HL-60 (cell line): ENCODE measurements at regions not wholly inside any gene's neighbourhood (a gene's known extent, or its start where the extent isn't known, plus 50 kb on each side); places are given as distances from the start of the nearest gene placed in this dataset.

ENCODE experiments used
- DNase-seq, 2 experiments: peaks; one replicate each; pipeline ENCODE4 v3.0.0-alpha.2; 2010 to 2020; ENCODE audit warnings: low read depth in 1 of 2, low spot score in 1 of 2
- H3K27ac ChIP-seq: fragments of 250-450 bp; sonication (Bioruptor Pico); replicated peaks from 2 replicates; pipeline ENCODE4 v1.5.1; 2020; ENCODE audit warnings: mild to moderate bottlenecking, moderate library complexity
- H3K27me3 ChIP-seq: fragments of 250-450 bp; sonication (Bioruptor Pico); 2 replicates; pipeline ENCODE4 v1.5.1; 2021; ENCODE audit warnings: mild to moderate bottlenecking, moderate library complexity; ENCODE audit not compliant: insufficient read depth, poor library complexity, severe bottlenecking
- H3K4me3 ChIP-seq: replicated peaks from 2 replicates; pipeline ENCODE4 v1.5.1; 2011; ENCODE audit warnings: mild to moderate bottlenecking, control low read depth, low read length; ENCODE audit not compliant: insufficient read depth
- GABPA ChIP-seq: IDR thresholded peaks from 2 replicates; pipeline ENCODE4 v1.6.1; 2012; ENCODE audit warnings: low read depth
- POLR2AphosphoS5 ChIP-seq: IDR thresholded peaks from 2 replicates; pipeline ENCODE4 v1.6.1; 2012; ENCODE audit warnings: low read depth
- SPI1 ChIP-seq: IDR thresholded peaks from 2 replicates; pipeline ENCODE4 v1.6.1; 2012; ENCODE audit warnings: low read depth, mild to moderate bottlenecking, borderline replicate concordance
- TF ChIP-seq, protein P1 (sequence below): IDR thresholded peaks from one replicate; pipeline ENCODE4 v1.5.1; 2011; ENCODE audit warnings: low read length, control low read depth, inconsistent platforms; ENCODE audit not compliant: insufficient read depth
- TF ChIP-seq, protein P2 (sequence below): IDR thresholded peaks from 2 replicates; pipeline ENCODE4 v1.6.1; 2012; ENCODE audit warnings: low read depth; ENCODE audit not compliant: insufficient replicate concordance

DNA sequence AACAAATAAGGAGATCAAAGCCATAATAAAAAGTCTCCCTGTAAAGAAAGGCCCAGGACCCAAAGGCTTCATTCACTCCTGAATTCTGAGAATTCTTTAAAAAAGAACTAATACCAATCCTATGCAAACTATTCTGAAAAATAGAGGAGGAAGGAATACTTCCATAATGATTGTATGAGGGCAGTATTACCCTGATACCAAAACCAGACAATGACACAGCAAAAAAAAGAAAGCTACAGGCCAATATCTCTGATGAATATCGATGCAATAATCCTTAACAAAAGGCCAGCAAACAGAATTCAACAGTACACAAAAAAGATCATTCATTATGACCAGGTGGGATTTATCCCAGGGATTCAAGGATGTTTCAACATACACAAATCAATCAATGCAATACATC, 457.8 kb upstream of the FBXO33 start:
- TF ChIP-seq SPI1 (no peak), GABPA (no peak), POLR2AphosphoS5 (no peak)
- TF ChIP-seq, protein P1, sequence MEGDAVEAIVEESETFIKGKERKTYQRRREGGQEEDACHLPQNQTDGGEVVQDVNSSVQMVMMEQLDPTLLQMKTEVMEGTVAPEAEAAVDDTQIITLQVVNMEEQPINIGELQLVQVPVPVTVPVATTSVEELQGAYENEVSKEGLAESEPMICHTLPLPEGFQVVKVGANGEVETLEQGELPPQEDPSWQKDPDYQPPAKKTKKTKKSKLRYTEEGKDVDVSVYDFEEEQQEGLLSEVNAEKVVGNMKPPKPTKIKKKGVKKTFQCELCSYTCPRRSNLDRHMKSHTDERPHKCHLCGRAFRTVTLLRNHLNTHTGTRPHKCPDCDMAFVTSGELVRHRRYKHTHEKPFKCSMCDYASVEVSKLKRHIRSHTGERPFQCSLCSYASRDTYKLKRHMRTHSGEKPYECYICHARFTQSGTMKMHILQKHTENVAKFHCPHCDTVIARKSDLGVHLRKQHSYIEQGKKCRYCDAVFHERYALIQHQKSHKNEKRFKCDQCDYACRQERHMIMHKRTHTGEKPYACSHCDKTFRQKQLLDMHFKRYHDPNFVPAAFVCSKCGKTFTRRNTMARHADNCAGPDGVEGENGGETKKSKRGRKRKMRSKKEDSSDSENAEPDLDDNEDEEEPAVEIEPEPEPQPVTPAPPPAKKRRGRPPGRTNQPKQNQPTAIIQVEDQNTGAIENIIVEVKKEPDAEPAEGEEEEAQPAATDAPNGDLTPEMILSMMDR: no peak
- TF ChIP-seq, protein P2, sequence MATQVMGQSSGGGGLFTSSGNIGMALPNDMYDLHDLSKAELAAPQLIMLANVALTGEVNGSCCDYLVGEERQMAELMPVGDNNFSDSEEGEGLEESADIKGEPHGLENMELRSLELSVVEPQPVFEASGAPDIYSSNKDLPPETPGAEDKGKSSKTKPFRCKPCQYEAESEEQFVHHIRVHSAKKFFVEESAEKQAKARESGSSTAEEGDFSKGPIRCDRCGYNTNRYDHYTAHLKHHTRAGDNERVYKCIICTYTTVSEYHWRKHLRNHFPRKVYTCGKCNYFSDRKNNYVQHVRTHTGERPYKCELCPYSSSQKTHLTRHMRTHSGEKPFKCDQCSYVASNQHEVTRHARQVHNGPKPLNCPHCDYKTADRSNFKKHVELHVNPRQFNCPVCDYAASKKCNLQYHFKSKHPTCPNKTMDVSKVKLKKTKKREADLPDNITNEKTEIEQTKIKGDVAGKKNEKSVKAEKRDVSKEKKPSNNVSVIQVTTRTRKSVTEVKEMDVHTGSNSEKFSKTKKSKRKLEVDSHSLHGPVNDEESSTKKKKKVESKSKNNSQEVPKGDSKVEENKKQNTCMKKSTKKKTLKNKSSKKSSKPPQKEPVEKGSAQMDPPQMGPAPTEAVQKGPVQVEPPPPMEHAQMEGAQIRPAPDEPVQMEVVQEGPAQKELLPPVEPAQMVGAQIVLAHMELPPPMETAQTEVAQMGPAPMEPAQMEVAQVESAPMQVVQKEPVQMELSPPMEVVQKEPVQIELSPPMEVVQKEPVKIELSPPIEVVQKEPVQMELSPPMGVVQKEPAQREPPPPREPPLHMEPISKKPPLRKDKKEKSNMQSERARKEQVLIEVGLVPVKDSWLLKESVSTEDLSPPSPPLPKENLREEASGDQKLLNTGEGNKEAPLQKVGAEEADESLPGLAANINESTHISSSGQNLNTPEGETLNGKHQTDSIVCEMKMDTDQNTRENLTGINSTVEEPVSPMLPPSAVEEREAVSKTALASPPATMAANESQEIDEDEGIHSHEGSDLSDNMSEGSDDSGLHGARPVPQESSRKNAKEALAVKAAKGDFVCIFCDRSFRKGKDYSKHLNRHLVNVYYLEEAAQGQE: no peak
- DNase-seq: no peak
- Histone ChIP-seq H3K27ac (no peak overlapping the region), H3K27me3 (no peaks in the 10 kb centered on the region), H3K4me3 (no peak overlapping the region)

DNA sequence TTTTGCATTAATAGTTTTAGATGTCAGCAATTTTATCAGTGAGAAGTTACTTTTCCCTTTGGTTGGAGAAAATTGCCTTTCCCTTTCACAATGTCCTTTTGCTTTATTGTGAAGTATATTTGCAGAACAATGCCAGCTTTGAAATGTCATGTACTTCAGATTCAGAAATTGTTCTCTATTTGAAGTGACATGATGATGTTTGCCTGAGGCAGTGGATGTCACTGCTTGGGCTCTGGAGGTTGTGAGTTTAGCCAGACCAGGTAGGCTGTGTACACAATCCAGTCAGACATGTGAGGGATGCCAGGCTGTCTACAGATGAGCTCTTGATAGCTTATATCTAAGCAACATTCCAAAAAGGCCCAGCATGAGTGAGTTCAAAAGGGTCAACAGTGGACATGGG, 451.9 kb upstream of the FBXO33 start:
- H3K27me3 ChIP-seq: no peaks in the 10 kb centered on the region
- TF ChIP-seq POLR2AphosphoS5 (no peak), SPI1 (no peak), GABPA (no peak)
- TF ChIP-seq, protein P1: no peak
- TF ChIP-seq, protein P2: no peak
- no peak overlapping the region for H3K27ac ChIP-seq
- H3K4me3 ChIP-seq: no peak overlapping the region
- no peak for DNase-seq

DNA sequence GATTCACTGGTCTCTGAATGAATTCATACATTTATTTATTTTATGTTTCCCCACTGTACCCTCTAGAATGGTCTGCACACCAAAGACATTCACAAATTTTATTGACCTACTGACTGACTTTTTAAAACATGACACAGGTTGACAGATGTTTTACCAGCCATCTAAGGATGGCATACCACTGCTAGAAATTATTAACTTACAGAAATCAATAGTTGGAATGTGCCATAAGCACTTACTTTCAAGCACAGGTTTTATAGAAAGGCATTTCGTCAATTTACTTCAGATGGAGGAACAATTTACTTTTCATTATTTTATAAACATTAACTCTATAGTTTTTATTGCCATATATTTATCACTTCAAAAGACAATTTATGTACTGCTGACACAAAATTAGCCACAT, 448.7 kb upstream of the FBXO33 start:
- H3K4me3 ChIP-seq: no peak overlapping the region
- TF ChIP-seq, protein P2: no peak
- TF ChIP-seq SPI1 (no peak), GABPA (no peak), POLR2AphosphoS5 (no peak)
- TF ChIP-seq, protein P1: no peak
- DNase-seq: no peak
- H3K27ac ChIP-seq: no peak overlapping the region
- H3K27me3 ChIP-seq: no peaks in the 10 kb centered on the region
